ENCODE measurements at regions not wholly inside any gene's neighbourhood (a gene's known extent, or its start where the extent isn't known, plus 50 kb on each side); places are given as distances from the start of the nearest gene placed in this dataset.
A peak's percentile ranks its signal among the peaks of the same experiment; 100 is the strongest.
"Not testable (repeated sequence)": the region's sequence is repeated elsewhere in the genome, so short reads cannot be mapped to it uniquely, and the experiment has no call there.

DNA sequence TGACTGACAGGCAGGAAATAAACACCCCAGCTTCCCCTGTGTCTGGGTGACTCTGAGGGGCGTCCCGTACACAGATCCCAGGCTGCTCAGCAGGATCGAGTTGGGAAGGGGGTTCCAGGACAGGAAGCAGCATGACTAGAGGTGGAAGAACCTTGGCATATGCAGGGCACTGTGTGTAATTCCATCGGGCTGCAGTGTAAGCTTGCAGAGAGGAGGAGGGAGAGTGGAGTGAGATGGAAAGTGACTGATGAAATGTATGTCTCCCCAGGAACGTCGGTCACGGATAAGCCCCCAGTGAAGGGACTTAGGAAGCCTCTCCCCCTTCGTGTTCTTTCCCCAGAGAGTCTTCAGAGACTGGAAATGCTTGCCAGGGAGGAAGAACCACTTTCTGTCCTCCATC is 198.4 kb upstream of the SULF2 start:
- DNase-seq (ENCODE audit: low read depth), result not testable (repeated sequence)

DNA sequence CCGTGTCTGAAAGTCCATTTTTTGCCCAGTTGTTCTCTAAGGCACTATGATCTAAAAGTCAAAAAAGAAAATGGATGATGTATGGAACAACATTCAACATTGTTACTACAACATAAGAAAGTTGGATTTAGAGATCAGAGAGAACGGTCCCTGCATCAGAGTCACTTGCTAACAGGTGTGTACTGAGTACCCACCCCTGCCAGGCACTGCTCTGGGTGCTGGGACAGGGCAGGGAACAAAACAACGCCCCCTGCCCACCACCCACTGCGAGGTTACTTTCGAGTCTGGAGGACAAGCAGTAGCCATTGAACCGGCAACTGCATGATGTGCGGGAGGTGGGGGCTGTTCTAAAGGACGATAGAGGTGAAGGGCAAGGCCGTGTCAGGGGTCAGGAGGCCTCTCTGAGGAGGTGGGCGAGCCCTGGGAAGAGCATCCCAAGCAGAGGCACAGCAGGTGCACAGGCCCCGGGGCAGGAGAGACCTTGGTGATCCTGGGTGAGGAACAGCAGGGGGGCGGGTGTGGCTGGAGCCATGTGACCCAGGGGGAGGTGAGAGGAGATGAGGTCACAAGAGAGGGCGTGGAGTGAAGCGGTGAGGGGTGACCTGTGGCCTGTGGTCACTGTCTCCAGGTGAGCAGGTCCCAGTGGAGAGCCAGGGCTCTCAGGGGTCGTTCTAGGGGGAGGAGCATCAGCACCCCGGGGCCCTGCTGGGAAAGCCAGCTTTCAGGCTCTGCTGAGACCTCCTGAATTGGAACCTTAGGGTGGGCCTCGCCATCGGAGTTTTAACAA is 197.5 kb upstream of the SULF2 start:
- no peak for DNase-seq (ENCODE audit: low read depth)

DNA sequence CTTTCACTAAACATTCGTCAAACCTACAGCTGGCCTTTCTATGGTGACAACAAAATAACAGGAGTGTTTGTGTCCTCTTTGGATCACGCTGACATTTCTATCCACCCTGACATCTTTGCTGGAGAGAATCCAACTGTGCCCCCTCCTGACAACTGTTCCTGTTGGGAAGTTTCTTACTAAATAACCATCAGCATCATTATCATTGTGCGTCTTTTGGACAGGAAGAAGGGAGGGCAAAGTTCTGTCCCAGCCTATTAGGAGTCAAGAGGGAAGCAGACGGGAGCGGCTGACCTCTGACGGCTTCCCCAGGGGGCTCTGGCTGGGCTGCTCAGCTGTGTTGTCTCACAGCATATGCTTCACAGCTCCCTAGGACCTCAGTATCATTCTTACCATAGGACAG is 195.9 kb upstream of the SULF2 start:
- DNase-seq (ENCODE audit: low read depth), result no peak

DNA sequence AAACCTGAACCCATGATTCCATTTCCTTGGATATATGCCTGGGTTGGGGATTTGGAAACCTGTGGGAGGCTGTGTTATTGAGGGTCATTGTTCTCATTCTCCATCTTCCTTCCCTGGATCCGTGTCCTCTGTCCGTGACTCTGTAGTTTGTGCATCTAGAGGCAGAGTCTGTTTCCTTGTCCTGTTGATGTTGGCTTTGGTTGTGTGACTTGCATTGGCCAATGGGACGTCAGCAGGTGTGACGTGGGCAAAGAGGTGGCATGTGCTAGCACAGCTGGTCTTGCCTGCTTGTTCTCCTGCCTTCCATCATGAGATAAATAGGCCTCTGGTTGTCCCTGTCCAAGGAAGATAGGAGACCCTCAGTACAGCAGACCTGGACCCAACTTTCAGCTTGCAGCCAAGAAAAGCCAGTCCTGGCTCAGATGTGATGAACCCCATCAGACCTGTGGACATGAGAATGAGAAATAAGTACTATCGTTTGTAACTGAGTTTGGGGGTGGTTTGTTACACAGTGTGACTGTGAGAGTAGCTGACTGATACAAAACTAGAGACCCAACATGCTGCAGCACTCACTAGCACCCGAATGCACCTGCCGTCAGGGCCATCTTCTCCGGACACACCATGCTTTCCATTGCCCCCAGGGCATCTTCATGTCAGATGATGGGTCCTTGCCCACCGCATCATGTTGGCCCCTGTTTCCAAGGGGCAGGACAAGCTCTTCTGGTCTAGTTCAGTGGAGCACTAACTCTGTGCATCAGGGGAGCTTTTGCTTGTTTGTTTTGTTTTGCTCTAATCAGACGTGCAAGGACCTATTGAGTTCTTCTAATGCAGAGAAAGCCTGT is 195.3 kb upstream of the SULF2 start:
- no peak for DNase-seq (ENCODE audit: low read depth)

DNA sequence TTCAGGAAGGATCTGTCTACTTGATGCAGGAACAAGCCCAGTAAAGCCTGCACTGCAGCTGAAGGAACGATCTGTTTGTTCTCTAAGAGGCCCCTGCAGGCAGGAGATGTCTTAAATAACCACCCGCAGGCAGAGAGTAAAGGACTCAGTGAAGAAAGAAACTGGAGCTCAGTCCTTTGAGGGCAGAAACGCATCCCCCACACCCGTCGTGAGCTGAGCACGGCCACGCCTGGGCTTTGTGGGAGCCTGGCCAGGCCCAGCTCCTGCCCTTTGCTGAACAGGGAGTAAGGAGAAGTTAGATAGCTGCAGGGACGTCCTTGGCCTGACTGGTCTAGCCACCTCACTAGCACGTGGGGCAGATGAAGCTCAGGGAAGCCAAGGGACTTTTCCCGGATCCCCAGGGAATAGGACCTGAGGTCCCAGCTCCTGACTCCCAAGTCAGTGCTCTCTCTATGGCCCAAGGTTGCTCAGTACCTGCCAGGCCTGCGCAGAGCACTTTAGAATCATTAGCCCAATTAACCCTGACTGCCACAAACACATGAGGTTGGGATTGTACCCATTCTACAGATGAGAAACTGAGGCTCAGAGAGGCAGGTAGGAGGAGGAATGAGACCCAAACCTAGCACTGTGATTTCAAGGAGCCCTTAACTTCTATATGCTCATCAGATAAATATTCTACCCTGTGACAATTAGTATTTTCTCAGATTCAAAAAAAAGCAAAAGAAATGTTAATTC is 194.2 kb upstream of the SULF2 start:
- not testable (repeated sequence) for DNase-seq (ENCODE audit: low read depth)

DNA sequence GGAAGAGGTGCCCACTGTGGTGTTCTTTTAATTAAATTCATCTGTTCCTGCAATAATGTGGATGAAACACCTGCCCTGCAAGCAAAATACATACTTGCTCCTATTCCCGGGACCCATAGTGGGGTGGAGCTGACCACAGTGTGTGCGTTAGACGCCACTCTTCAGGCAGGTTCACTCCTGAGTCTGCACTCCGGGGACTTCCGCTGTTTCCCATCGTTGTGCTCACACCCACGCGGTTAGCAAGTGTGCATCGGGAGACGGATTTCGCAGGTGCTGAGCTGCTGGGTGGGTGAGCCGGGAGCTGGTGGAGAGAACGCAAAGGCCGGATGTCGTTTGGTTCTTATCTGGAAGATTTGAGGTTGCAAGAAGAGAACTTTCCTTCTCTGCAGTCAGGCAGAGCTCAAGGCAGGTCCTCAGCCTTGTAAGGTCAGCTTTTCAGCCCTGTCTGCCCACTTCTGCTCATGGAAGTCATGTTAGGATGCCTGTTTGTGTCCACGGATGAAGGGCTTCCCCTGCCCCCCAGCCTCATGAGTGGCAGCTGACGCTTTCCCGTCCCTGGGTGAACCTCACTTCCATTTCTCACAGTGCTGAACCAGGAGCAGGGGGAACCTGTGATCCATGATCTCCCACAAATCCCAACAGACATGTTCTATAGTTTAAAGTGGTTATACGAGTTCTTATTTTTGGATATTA is 193.3 kb upstream of the SULF2 start:
- DNase-seq (ENCODE audit: low read depth), result not testable (repeated sequence)

DNA sequence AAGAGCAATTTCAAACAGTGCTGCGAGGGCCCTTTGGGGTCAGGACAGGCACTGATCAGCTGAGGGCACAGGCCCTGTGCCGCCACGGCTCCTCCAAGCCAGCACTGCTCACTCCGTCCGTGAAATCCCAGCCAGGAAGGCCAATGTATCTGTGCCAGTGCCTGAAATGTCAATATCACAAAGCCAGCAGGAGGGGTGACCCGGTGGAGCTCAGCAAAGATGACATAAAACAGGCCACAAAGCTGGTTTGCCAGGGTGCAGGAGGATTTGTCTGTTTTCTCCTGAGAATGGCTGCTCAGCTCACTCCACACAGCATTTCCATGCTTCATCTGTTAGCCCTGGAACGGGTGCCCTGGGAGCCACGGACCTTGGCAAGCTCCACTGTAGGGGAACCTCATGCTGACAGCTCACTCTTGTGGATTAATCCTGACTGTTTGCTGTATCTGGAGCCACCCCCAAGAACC is 192.5 kb upstream of the SULF2 start:
- DNase-seq (ENCODE audit: low read depth), result not testable (repeated sequence)

DNA sequence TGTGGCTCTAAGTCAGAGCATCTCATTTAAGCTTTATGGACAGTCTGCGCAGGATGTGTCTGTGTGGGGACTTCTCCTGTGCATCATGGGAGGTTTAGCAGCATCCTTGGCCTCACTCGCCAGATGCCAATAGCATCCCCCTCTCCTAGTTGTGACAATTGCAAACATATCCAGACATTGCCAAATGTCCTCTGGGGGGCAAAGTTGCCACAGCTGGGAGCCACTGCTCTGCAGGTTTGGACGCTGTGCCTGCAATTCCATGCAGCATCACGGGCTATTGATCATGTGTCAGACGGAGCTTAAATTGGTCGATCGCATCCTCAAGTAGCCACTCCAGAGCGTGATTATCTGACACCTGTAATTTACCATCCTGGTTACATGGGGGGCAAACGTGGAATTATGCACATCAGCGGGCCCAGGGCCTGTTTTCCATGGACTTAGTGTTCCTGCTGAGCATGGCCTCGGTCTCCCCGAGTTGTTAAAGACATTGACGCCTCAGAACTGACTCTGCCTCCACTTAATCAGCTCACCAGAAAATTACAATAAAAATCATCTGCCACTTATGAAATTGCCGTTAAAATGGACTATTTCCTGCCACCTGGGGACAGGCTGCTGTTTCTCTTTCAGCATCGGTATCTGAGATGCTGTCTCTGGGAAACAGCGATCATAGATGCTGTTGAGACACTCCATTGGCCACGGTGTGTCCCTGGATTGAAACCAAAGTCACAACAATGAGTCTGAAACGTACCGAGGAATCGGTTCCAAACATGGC is 191.9 kb upstream of the SULF2 start:
- DNase-seq (ENCODE audit: low read depth), result not testable (repeated sequence)

DNA sequence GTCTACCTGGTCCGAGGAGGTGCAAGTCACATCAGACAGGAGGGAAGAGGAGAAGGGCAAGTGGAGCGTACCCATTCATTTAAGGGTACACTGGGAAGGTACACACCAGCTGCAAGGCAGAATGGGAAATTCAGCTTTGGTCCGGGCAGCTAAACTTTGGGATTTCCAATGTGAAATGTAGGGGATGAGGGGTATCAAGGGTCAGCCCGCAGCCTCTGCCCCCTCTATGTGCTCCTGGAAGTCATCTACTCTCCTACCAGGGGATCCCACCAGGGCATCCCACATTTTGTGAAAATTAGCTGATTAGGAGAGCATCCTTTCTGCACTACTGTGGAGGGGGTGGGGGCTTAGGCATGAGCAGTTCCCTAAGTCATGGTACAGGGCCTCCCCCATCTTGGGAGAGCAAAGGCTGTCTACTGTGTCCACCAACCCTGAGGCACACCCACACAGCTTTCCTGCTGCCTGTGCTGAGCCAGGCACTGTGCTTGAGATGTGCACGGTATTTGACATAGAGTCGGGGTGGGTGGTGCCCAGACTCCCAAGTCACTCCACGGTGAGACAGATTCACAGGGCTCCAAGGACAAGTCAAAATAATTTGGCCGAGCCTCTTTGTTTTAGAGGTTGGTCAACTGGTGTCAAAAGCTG is 189.1 kb upstream of the SULF2 start:
- no peak for DNase-seq (ENCODE audit: low read depth)

DNA sequence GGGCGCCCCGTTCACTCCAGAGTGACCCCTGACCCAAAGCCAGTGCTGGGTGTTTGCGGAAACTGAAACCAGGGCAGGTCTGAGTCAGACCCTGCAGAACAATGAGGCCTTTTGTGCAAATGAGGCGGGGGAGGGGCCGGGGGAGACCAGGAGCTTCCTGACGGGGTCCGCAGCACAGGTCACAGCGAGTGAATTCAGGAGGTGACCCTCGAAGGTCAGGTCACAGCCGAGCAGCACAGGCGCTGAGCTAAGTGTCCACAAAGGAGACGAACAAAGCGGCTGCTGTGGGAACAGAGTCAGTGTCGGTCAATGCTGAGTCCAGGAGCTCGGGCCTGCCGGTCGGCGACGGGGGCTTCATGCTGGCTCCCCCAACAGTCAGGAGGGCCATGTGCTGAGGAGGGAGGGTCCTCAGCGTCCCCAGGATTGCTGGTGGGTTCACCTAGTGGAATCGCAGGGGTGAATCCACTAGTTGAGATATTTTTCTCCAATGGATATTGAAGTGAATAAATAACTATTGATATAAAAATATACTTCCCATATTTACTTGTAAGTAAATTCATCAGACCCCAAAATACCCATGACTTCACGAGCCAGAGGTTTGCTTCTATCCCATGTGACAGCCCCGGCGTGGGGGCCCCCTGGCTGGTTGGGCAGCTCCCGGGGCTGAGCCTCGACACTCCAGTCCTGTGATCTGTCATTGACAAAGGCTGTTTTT is 188.4 kb upstream of the SULF2 start:
- no peak for DNase-seq (ENCODE audit: low read depth)

DNA sequence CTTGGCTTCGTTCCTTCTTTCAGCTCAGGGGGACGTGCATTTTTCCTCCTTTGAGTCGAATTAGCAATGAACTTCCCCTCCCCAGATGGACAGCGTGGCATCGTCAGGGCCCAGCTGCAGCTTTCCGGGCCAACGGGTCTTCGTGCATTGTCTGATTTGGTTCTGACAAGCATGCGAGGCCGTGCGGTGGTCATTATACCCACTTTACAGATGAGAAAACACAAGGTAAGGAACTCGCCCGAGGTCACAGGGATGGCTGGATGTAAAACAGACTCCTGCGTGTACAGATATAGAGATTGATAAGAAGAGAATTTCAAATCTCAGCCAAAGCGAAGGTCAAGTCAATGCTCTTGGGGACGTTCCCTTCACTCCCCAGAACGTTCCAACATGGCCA is 187.6 kb upstream of the SULF2 start:
- DNase-seq (ENCODE audit: low read depth), result no peak

DNA sequence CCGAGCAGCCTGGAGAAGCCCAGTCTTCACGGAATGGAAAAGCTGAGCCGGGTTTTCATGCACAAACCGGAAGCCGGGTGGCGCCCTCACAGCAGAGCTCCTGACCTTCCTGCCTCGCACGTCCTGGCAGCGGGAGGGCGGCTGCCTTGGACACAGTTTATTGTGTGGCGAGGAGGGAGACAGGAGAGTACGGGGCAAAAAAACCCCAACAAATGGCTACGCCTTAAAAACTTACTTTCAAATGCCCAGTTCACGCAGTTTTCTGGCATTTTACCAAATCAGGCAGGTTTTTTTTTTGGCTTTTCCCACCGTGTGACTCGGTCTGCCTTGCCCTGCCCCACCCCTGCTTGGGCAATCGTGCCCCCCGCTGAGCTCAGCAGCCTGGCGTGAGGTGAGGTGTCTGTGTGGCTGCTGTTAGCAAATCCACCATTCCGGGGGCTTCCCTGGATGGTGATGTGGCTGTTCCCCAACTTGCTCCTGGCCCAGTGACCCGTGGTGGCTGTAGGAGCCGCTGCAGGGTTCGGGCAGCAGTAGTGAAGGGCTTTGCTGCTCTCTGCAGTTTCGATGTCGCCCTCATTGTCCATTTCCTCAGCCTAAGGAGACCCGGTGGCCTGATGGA is 187.1 kb upstream of the SULF2 start:
- DNase-seq (ENCODE audit: low read depth), result not testable (repeated sequence)

DNA sequence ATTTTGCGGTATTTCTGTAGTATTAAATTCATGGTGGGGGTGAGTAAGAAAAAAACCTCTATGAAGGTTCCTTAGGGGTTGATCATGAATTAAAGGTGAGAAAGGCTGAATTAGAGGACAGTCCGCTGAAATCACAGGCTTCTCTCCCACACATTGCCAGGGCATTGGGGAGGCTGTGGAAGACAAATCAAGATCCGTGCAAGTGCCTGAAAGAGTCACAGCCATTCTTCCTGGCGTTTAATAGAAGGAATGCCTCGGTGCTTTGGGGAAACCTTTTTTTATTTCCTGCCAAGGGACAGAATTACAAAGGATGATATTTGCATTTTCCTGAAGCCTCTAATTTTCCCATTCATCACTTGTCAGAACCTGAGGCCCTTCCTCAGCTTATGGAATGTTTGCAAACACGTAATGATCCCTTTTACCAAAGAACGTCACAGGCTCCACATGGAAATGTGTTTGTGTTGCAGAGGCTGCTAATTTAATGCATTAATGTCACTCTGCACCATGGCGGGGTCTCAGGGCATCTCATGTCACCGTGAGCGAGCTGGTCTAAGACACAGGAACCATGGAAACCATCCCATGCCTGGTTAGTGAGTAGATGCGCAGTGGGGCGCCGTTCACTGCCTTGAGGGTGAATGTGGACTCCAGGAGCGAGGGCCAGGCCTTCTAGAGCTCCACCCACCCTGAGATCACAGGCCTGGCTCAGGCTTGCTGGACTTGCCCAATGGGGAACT is 185.9 kb upstream of the SULF2 start:
- no peak for DNase-seq (ENCODE audit: low read depth)

DNA sequence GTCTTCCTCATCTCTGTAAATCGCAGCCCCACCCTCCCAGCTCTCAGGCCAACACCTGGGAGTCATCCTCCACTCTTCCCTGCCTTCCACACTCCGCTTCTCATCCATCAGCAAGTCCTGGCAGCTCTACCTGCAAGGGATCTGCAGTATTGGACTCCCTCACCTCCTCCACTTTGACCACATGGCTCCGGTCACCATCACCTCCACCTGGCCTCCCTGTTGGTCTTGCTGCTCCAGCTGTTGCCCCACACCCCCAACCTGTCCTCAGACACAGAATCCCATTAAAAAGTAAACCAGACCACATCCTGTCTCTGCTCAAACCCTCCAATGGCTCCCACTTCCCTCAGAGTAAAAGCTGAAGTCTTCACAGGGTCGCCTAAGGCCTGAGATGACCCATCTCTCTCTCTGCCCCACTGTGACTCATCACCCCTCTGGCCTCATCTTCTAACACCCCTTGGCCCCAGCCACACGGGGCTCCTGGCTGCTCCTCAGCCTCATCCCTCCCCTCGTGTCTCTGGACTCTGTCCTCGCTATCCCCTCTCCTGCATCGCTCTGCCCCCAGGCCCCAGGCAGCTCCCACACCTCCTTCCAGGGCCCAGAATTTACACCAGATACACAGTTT is 185.1 kb upstream of the SULF2 start:
- DNase-seq (ENCODE audit: low read depth), result peak; percentile 20

DNA sequence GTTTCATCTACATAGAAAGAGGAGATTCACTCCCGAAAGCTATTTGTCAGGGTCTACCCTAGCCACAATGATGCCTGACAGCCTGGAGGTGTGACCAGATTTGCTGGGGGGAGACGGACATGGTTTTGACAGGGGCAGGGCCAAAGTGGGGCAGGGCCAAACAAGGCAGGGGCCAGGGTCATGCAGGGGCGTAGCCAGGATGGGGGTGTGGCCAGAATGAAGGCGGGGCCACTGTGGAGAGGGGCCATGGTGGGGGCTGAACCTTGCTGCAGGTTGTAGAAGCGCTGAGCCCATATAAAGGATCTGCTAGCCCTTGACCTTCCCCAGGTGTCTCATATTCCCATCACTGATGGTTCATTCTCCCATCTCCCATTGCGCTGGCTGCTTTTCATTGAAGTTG is 184.1 kb upstream of the SULF2 start:
- no peak for DNase-seq (ENCODE audit: low read depth)

DNA sequence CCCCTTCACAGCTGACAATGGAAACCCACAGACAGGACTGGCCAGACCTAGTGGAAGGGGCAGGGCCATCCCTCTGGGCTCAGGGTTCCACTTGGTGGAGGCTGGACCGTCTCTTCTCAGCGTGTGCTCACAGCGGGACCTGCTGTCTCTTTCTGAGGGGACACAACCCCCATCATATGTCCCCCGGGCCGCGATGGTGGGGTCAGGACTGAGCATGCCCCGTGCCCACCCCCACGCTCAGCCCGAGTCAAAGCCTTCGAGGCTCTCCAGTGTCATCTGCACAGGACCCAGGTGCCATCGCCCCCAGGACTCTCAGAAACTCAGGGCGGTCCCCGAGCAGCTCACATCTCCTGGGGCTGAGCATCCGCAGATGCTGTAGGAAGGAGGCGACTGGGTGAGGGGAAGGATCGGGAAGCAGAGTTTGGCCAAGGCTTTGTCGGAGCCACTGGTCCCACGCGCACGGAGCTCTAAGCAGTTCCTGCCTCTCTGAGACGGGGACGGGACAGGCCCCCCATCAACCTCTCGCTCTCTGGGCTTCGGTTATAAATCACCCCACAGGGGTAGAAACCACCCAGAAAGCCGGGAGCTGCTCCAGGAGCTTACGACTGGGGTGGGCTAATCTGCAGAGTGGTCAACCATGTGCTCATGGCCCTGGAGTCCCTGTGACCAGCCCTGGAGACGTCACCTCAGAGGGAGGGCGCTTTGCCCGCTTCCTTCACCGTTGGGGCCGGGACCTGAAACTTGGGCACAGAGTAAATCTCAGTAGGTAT is 183.4 kb upstream of the SULF2 start:
- no peak for DNase-seq (ENCODE audit: low read depth)

DNA sequence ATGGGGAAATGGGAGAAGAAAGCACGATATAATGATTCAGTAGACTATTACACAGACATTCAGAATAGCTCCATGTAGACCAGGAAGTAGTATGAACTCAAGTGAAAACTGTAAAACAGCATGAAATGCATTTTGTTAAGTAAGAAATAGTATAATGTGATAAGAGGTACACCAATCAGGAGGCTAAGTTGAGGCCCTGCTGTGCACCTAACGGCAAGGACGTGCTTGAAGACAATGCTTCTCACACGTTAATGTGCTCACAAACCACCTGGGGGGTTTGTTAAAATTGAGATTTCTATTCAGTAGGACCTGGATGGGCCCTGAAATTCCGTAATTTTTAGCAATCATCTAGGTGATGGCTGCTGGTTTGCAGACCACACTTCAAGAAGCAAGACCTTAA is 178.9 kb upstream of the SULF2 start:
- no peak for DNase-seq (ENCODE audit: low read depth)

DNA sequence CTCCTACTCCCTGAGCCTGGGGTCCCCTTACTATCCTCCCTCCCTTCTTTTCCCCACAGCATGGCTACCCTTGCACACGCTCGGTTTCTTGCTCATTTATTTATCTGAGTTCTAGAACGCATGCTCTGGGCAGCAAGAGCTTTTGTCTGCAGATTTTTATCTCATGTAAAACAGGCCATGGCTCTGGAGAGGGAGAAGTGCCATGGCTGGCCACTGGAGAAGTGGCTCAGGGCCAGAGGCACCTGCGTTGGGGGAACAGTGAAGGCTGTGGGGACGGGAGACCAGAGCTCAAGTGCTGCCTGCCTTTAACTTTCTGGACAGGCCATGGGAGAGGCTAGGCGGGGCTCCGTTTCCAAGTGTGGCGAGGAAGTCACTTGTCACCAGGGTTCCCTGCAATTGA is 177.7 kb upstream of the SULF2 start:
- DNase-seq (ENCODE audit: low read depth), result no peak
